HepG2 (cell line): ENCODE measurements at regions not wholly inside any gene's neighbourhood (a gene's known extent, or its start where the extent isn't known, plus 50 kb on each side); places are given as distances from the start of the nearest gene placed in this dataset.

Experiments
- ATF2 ChIP-seq: sonication (generic); formaldehyde crosslinking; IDR thresholded peaks from 2 replicates; pipeline ENCODE4 v1.4.0; 2020; ENCODE audit warnings: missing genetic modification reagents
- CBX2 ChIP-seq, 2 experiments: fragments of 200-600 bp in 1 of 2; sonication (generic); formaldehyde crosslinking in 1 of 2; IDR thresholded peaks; 2 replicates each; pipeline versions ENCODE4 v1.7.0 to v1.8.1; 2018 to 2022; ENCODE audit warnings: low read depth in 2 of 2, low read length in 1 of 2, mild to moderate bottlenecking in 1 of 2, missing genetic modification reagents in 1 of 2
- EZH2 ChIP-seq: conservative IDR thresholded peaks from 2 replicates; pipeline ENCODE4 v1.6.1; 2012; ENCODE audit warnings: mild to moderate bottlenecking, low read depth, low read length, moderate library complexity
- GABPA ChIP-seq, 2 experiments: IDR thresholded peaks; 2 replicates each; pipeline ENCODE4 v1.6.1; 2011 to 2016; ENCODE audit warnings: low read depth in 2 of 2, low read length in 1 of 2, missing biosample characterization in 1 of 2, missing genetic modification characterization in 1 of 2
- MED1 ChIP-seq: sonication (generic); formaldehyde crosslinking; IDR thresholded peaks from 2 replicates; pipeline ENCODE4 v1.4.0; 2020; ENCODE audit warnings: missing genetic modification reagents
- MXD1 ChIP-seq: sonication (generic); formaldehyde crosslinking; IDR thresholded peaks from 2 replicates; pipeline ENCODE4 v1.4.0; 2020; ENCODE audit warnings: mild to moderate bottlenecking, missing genetic modification reagents
- POLR2A ChIP-seq, 2 experiments: IDR thresholded peaks; 2 replicates each; pipeline ENCODE4 v1.6.1; 2011; ENCODE audit warnings: low read depth in 2 of 2, low read length in 2 of 2, mild to moderate bottlenecking in 1 of 2, moderate library complexity in 1 of 2; ENCODE audit not compliant: insufficient read depth in 1 of 2
- POLR2AphosphoS2 ChIP-seq: IDR thresholded peaks from 2 replicates; pipeline ENCODE4 v1.6.1; 2011; ENCODE audit warnings: low read depth, low read length, improper control_type of control experiment
- RFX5 ChIP-seq: IDR thresholded peaks from 2 replicates; pipeline ENCODE4 v1.6.1; 2011; ENCODE audit warnings: low read depth, low read length, improper control_type of control experiment
- THAP9 ChIP-seq: sonication (generic); formaldehyde crosslinking; IDR thresholded peaks from 2 replicates; pipeline ENCODE4; 2020; ENCODE audit warnings: missing genetic modification reagents, mild to moderate bottlenecking, borderline replicate concordance
- ZBTB44 ChIP-seq: sonication (generic); formaldehyde crosslinking; IDR thresholded peaks from 2 replicates; pipeline ENCODE4 v1.4.0; 2020; ENCODE audit warnings: missing genetic modification reagents
- ZNF232 ChIP-seq: sonication (generic); formaldehyde crosslinking; IDR thresholded peaks from 2 replicates; pipeline ENCODE4 v1.4.0; 2020; ENCODE audit warnings: missing genetic modification reagents, borderline replicate concordance
- ZNF672 ChIP-seq: sonication (generic); formaldehyde crosslinking; IDR thresholded peaks from 2 replicates; pipeline ENCODE4 v1.8.1; 2022; ENCODE audit warnings: missing genetic modification reagents
- ZNF766 ChIP-seq: sonication (generic); formaldehyde crosslinking; IDR thresholded peaks from 2 replicates; pipeline ENCODE4 v1.5.0; 2020; ENCODE audit warnings: missing genetic modification reagents, borderline replicate concordance

- TF ChIP-seq RFX5 = no peak
- TF ChIP-seq MED1 (CRISPR knock-in tag) = no peak
- no peak for TF ChIP-seq GABPA (IDR thresholded peaks at IDR 0.05; ENCODE audit: low read depth, low read length)
- TF ChIP-seq GABPA (CRISPR knock-in tag; IDR thresholded peaks at IDR 0.05; ENCODE audit: low read depth) = no peak
- no peak for TF ChIP-seq ZNF672 (CRISPR knock-in tag)
- no peak for TF ChIP-seq MXD1 (CRISPR knock-in tag)
- TF ChIP-seq ATF2 (CRISPR knock-in tag) = no peak
- no peak for TF ChIP-seq POLR2A (IDR thresholded peaks at IDR 0.05; ENCODE audit: insufficient read depth in 1 of 2, low read depth in 2 of 2, low read length in 2 of 2)
- TF ChIP-seq THAP9 (CRISPR knock-in tag) = no peak
- TF ChIP-seq ZBTB44 = no peak
- no peak for TF ChIP-seq POLR2AphosphoS2
- TF ChIP-seq ZNF766 = no peak
- TF ChIP-seq CBX2 (IDR thresholded peaks at IDR 0.05; ENCODE audit: low read depth, low read length) = no peak
- TF ChIP-seq CBX2 (CRISPR knock-in tag; IDR thresholded peaks at IDR 0.05; ENCODE audit: low read depth) = no peak
- TF ChIP-seq ZNF232 = no peak
- TF ChIP-seq EZH2 = no peak
Observed at GRCh38 chr12:73973486-73973885, 564.1 kb upstream of the ATXN7L3B start.
